ENCODE measurements at regions not wholly inside any gene's neighbourhood (a gene's known extent, or its start where the extent isn't known, plus 50 kb on each side); places are given as distances from the start of the nearest gene placed in this dataset.

DNA sequence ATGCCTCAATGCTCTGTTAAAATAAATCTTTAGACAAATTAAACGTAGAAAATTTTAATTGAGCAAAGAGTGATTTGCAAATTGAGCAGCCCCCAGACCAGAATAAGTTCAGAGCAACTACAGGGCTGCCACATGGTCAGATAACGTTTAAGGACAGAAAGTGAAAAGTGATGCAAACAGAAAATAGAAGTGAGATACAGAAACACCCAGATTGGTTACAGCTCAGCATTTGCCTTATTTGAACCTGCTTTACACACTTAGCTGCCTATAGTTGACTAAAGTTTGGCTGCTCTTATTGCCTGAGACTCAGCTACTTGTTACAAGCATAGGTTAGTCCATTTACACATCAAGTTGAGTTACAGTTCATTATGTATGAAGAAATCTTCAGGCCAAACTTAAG is 1800.8 kb upstream of the PCDH10 start:
- TF ChIP-seq, protein P1, sequence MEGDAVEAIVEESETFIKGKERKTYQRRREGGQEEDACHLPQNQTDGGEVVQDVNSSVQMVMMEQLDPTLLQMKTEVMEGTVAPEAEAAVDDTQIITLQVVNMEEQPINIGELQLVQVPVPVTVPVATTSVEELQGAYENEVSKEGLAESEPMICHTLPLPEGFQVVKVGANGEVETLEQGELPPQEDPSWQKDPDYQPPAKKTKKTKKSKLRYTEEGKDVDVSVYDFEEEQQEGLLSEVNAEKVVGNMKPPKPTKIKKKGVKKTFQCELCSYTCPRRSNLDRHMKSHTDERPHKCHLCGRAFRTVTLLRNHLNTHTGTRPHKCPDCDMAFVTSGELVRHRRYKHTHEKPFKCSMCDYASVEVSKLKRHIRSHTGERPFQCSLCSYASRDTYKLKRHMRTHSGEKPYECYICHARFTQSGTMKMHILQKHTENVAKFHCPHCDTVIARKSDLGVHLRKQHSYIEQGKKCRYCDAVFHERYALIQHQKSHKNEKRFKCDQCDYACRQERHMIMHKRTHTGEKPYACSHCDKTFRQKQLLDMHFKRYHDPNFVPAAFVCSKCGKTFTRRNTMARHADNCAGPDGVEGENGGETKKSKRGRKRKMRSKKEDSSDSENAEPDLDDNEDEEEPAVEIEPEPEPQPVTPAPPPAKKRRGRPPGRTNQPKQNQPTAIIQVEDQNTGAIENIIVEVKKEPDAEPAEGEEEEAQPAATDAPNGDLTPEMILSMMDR (IDR thresholded peaks at IDR 0.05 in 2 of 3, conservative IDR thresholded peaks at IDR 0.05 in 1 of 3; ENCODE audit: insufficient read depth in 2 of 3, low read depth in 1 of 3, low read length in 3 of 3), result no peak
- TF ChIP-seq KAT7 (CRISPR knock-in tag; IDR thresholded peaks at IDR 0.05; ENCODE audit: borderline replicate concordance), result no peak
- no peak for TF ChIP-seq POLR2A (conservative IDR thresholded peaks at IDR 0.05)
- TF ChIP-seq ZNF583 (CRISPR knock-in tag; IDR thresholded peaks at IDR 0.05), result no peak
- TF ChIP-seq MTA3 (IDR thresholded peaks at IDR 0.05; ENCODE audit: borderline replicate concordance), result no peak
- TF ChIP-seq JUNB (CRISPR knock-in tag; conservative IDR thresholded peaks at IDR 0.05), result no peak
- TF ChIP-seq, protein P2, sequence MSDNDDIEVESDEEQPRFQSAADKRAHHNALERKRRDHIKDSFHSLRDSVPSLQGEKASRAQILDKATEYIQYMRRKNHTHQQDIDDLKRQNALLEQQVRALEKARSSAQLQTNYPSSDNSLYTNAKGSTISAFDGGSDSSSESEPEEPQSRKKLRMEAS (CRISPR knock-in tag; IDR thresholded peaks at IDR 0.05), result no peak
- no peak for TF ChIP-seq NRF1 (conservative IDR thresholded peaks at IDR 0.05 in 1 of 2, IDR thresholded peaks at IDR 0.05 in 1 of 2)
- TF ChIP-seq, protein P3, sequence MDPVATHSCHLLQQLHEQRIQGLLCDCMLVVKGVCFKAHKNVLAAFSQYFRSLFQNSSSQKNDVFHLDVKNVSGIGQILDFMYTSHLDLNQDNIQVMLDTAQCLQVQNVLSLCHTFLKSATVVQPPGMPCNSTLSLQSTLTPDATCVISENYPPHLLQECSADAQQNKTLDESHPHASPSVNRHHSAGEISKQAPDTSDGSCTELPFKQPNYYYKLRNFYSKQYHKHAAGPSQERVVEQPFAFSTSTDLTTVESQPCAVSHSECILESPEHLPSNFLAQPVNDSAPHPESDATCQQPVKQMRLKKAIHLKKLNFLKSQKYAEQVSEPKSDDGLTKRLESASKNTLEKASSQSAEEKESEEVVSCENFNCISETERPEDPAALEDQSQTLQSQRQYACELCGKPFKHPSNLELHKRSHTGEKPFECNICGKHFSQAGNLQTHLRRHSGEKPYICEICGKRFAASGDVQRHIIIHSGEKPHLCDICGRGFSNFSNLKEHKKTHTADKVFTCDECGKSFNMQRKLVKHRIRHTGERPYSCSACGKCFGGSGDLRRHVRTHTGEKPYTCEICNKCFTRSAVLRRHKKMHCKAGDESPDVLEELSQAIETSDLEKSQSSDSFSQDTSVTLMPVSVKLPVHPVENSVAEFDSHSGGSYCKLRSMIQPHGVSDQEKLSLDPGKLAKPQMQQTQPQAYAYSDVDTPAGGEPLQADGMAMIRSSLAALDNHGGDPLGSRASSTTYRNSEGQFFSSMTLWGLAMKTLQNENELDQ (CRISPR knock-in tag; IDR thresholded peaks at IDR 0.05; ENCODE audit: borderline replicate concordance), result no peak
- TF ChIP-seq BMI1 (IDR thresholded peaks at IDR 0.05; ENCODE audit: low read length), result no peak
- TF ChIP-seq, protein P4, sequence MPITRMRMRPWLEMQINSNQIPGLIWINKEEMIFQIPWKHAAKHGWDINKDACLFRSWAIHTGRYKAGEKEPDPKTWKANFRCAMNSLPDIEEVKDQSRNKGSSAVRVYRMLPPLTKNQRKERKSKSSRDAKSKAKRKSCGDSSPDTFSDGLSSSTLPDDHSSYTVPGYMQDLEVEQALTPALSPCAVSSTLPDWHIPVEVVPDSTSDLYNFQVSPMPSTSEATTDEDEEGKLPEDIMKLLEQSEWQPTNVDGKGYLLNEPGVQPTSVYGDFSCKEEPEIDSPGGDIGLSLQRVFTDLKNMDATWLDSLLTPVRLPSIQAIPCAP (CRISPR knock-in tag; IDR thresholded peaks at IDR 0.05; ENCODE audit: borderline replicate concordance), result no peak
